SK-N-SH (cell line): ENCODE measurements at regions not wholly inside any gene's neighbourhood (a gene's known extent, or its start where the extent isn't known, plus 50 kb on each side); places are given as distances from the start of the nearest gene placed in this dataset.

Experiments
- CTCF ChIA-PET: fragments of 300-600, 350-600 bp; formaldehyde crosslinking; extraction: SDS; loops from one replicate; lab custom pipeline; 2021; lab: Yijun Ruan, JAX
- POLR2A ChIA-PET: fragments of 350-600 bp; sonication (Branson Sonifier 250); formaldehyde crosslinking; extraction: SDS; loops from one replicate; lab custom pipeline; 2020; ENCODE audit warnings: antibody characterized with exemption, inconsistent platforms; lab: Yijun Ruan, JAX
- DNase-seq: peaks from one replicate; pipeline ENCODE4 v3.0.0; 2012
- H2AFZ ChIP-seq: fragments of 200-600 bp; sonication (generic); 2 replicates; pipeline ENCODE4 v1.8.1; 2016; ENCODE audit warnings: antibody characterized with exemption, mild to moderate bottlenecking, low read depth
- H3F3A ChIP-seq: fragments of 200-600 bp; sonication (generic); replicated peaks from 2 replicates; pipeline ENCODE3; 2016; ENCODE audit warnings: antibody characterized with exemption, mild to moderate bottlenecking; ENCODE audit not compliant: insufficient read depth
- H3K27ac ChIP-seq, 2 experiments: fragments of 200-500 bp in 1 of 2; fragments of 200-600 bp in 1 of 2; sonication (Bioruptor generic) in 1 of 2; sonication (generic), shearing (Covaris generic) in 1 of 2; 2 replicates each; pipeline versions ENCODE4 v1.5.1 to v1.6.1; 2014 to 2016; ENCODE audit warnings: low read depth in 2 of 2, inconsistent platforms in 1 of 2, low read length in 1 of 2, mild to moderate bottlenecking in 1 of 2, mixed read lengths in 1 of 2
- H3K27me3 ChIP-seq: fragments of 200-600 bp; sonication (generic), shearing (Covaris generic); 2 replicates; pipeline ENCODE4 v1.6.1; 2016; ENCODE audit warnings: mixed run types; ENCODE audit not compliant: insufficient read depth
- H3K36me3 ChIP-seq, 2 experiments: fragments of 200-500 bp in 1 of 2; fragments of 200-600 bp in 1 of 2; sonication (Bioruptor generic) in 1 of 2; sonication (generic) in 1 of 2; replicated peaks in 1 of 2; 2 replicates each; pipeline versions ENCODE3 to v1.5.1; 2014 to 2016; ENCODE audit warnings: low read length in 1 of 2, mild to moderate bottlenecking in 1 of 2; ENCODE audit not compliant: insufficient read depth in 2 of 2, control insufficient read depth in 1 of 2
- H3K4me1 ChIP-seq, 2 experiments: fragments of 200-500 bp in 1 of 2; fragments of 200-600 bp in 1 of 2; sonication (Bioruptor generic) in 1 of 2; sonication (generic), shearing (Covaris generic) in 1 of 2; 2 replicates each; pipeline versions ENCODE4 v1.5.1 to v1.6.1; 2014 to 2016; ENCODE audit warnings: low read depth in 1 of 2, low read length in 1 of 2, mixed run types in 1 of 2; ENCODE audit not compliant: insufficient read depth in 2 of 2, control insufficient read depth in 1 of 2
- H3K4me2 ChIP-seq: fragments of 200-600 bp; sonication (generic), shearing (Covaris generic); 2 replicates; pipeline ENCODE4 v1.6.1; 2017; ENCODE audit warnings: mixed run types
- H3K4me3 ChIP-seq, 2 experiments: fragments of 200-500 bp in 1 of 2; fragments of 200-600 bp in 1 of 2; sonication (Bioruptor generic) in 1 of 2; sonication (generic), shearing (Covaris generic) in 1 of 2; 2 replicates each; pipeline versions ENCODE4 v1.5.1 to v1.8.1; 2014 to 2016; ENCODE audit warnings: low read depth in 2 of 2, inconsistent platforms in 1 of 2, low read length in 1 of 2, mild to moderate bottlenecking in 1 of 2, mixed read lengths in 1 of 2, moderate library complexity in 1 of 2
- H3K79me2 ChIP-seq: fragments of 200-600 bp; sonication (generic); 2 replicates; pipeline ENCODE4 v1.8.1; 2017; ENCODE audit warnings: mild to moderate bottlenecking; ENCODE audit not compliant: insufficient read depth
- H3K9ac ChIP-seq: fragments of 200-600 bp; sonication (generic); 2 replicates; pipeline ENCODE4 v1.6.1; 2017; ENCODE audit warnings: mixed run types
- H3K9me2 ChIP-seq: fragments of 200-600 bp; sonication (generic); 2 replicates; pipeline ENCODE4 v1.6.1; 2017; ENCODE audit warnings: mixed run types
- H3K9me3 ChIP-seq: fragments of 200-600 bp; sonication (generic); 2 replicates; pipeline ENCODE4 v1.6.1; 2017; ENCODE audit warnings: mixed run types, mild to moderate bottlenecking, moderate library complexity
- H4K20me1 ChIP-seq: fragments of 200-600 bp; sonication (generic); 2 replicates; pipeline ENCODE4 v1.6.1; 2017; ENCODE audit warnings: mild to moderate bottlenecking, mixed run types; ENCODE audit not compliant: insufficient read depth
- ELF1 ChIP-seq: IDR thresholded peaks from 2 replicates; pipeline ENCODE4 v1.4.0; 2012
- EP300 ChIP-seq, 2 experiments: IDR thresholded peaks; 2 replicates each; pipeline versions ENCODE4 v1.4.0 to v1.6.1; 2012; ENCODE audit warnings: borderline replicate concordance in 1 of 2, low read depth in 1 of 2, low read length in 1 of 2
- FOSL2 ChIP-seq: IDR thresholded peaks from 2 replicates; pipeline ENCODE4 v1.4.0; 2012; ENCODE audit warnings: low read depth, mild to moderate bottlenecking, moderate library complexity, borderline replicate concordance
- GABPA ChIP-seq: IDR thresholded peaks from 2 replicates; pipeline ENCODE4 v1.4.0; 2012; ENCODE audit warnings: low read depth, mild to moderate bottlenecking
- GATA2 ChIP-seq: sonication (generic); formaldehyde crosslinking; IDR thresholded peaks from 2 replicates; pipeline ENCODE4 v1.5.0; 2020; ENCODE audit warnings: mild to moderate bottlenecking, missing genetic modification reagents
- MXI1 ChIP-seq: IDR thresholded peaks from 2 replicates; pipeline ENCODE4 v1.6.1; 2012; ENCODE audit warnings: mild to moderate bottlenecking, low read depth, low read length, improper control_type of control experiment
- NRF1 ChIP-seq: IDR thresholded peaks from 2 replicates; pipeline ENCODE4 v1.6.1; 2012; ENCODE audit warnings: low read depth, mild to moderate bottlenecking, low read length
- SIN3A ChIP-seq: IDR thresholded peaks from 2 replicates; pipeline ENCODE4 v1.6.1; 2012; ENCODE audit warnings: low read depth, mild to moderate bottlenecking, low read length, moderate library complexity, borderline replicate concordance
- SMC3 ChIP-seq: IDR thresholded peaks from 2 replicates; pipeline ENCODE4 v1.6.1; 2012; ENCODE audit warnings: low read depth, low read length, improper control_type of control experiment
- TAF1 ChIP-seq: IDR thresholded peaks from 2 replicates; pipeline ENCODE4 v1.6.1; 2012; ENCODE audit warnings: low read depth, mild to moderate bottlenecking, low read length, moderate library complexity, borderline replicate concordance
- WGBS: methylation state at CpG from one replicate; pipeline ENCODE4 v1.1.6; 2017; ENCODE audit warnings: low lambda C conversion rate; 5-methylcytosine and 5-hydroxymethylcytosine counted together
- TF ChIP-seq, protein P1 (sequence below): IDR thresholded peaks from 2 replicates; pipeline ENCODE4 v1.6.1; 2012; ENCODE audit warnings: mild to moderate bottlenecking, low read depth, low read length, moderate library complexity
- TF ChIP-seq, protein P2 (sequence below): IDR thresholded peaks from 2 replicates; pipeline ENCODE4 v1.4.0; 2012; ENCODE audit warnings: low read depth
- TF ChIP-seq, protein P3 (sequence below): fragments of 200-600 bp; sonication (generic); IDR thresholded peaks from 2 replicates; pipeline ENCODE4 v1.6.1; 2017; ENCODE audit warnings: antibody characterized with exemption, mild to moderate bottlenecking, moderate library complexity
- TF ChIP-seq, protein P4 (sequence below): fragments of 150-350 bp; IDR thresholded peaks from 2 replicates; pipeline ENCODE4 v1.6.1; 2016; ENCODE audit warnings: mild to moderate bottlenecking, low read depth, low read length

DNA sequence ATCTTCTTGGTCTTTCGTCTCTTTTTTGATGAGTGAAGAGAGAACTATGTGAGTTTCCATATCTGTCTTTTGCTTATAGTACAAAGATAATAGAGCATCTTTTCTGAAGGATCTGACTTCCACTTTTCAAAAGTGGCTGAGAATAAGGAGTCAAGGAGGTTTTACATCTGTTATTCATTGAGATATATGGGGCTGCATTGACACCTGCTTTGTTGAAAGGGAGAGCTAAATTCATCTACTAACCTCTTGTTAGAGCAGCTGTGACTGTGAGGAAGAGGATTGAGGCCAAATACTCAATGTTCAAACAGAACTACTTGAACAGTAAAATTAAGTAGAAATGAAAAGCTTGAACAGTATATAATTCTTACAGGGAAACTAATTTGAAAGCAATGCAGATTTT, 130.2 kb upstream of the ATP2B1 start:
- Histone ChIP-seq H2AFZ (no peak overlapping the region), H3K79me2 (no peaks in the 10 kb centered on the region), H3K36me3 (no peaks in the 10 kb centered on the region), H3K9me3 (no peaks in the 10 kb centered on the region), H3K4me1 (no peaks in the 10 kb centered on the region; a peak in 1 of 4 replicates), H3K4me3 (no peak overlapping the region), H3K9me2 (no peaks in the 10 kb centered on the region), H3K4me2 (no peak overlapping the region), H3K27me3 (no peaks in the 10 kb centered on the region), H4K20me1 (no peaks in the 10 kb centered on the region), H3K27ac (no peak overlapping the region), H3F3A (no peaks in the 10 kb centered on the region), H3K9ac (no peak overlapping the region)
- no peak for DNase-seq
- no peak for TF ChIP-seq EP300 (IDR thresholded peaks at IDR 0.05; ENCODE audit: borderline replicate concordance in 1 of 2, low read depth in 1 of 2, low read length in 1 of 2)
- TF ChIP-seq NRF1, result no peak
- no peak for TF ChIP-seq GABPA
- no peak for TF ChIP-seq SIN3A
- no peak for TF ChIP-seq SMC3
- no peak for TF ChIP-seq TAF1
- TF ChIP-seq, protein P1, sequence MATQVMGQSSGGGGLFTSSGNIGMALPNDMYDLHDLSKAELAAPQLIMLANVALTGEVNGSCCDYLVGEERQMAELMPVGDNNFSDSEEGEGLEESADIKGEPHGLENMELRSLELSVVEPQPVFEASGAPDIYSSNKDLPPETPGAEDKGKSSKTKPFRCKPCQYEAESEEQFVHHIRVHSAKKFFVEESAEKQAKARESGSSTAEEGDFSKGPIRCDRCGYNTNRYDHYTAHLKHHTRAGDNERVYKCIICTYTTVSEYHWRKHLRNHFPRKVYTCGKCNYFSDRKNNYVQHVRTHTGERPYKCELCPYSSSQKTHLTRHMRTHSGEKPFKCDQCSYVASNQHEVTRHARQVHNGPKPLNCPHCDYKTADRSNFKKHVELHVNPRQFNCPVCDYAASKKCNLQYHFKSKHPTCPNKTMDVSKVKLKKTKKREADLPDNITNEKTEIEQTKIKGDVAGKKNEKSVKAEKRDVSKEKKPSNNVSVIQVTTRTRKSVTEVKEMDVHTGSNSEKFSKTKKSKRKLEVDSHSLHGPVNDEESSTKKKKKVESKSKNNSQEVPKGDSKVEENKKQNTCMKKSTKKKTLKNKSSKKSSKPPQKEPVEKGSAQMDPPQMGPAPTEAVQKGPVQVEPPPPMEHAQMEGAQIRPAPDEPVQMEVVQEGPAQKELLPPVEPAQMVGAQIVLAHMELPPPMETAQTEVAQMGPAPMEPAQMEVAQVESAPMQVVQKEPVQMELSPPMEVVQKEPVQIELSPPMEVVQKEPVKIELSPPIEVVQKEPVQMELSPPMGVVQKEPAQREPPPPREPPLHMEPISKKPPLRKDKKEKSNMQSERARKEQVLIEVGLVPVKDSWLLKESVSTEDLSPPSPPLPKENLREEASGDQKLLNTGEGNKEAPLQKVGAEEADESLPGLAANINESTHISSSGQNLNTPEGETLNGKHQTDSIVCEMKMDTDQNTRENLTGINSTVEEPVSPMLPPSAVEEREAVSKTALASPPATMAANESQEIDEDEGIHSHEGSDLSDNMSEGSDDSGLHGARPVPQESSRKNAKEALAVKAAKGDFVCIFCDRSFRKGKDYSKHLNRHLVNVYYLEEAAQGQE, result no peak
- TF ChIP-seq FOSL2, result no peak
- TF ChIP-seq, protein P2, sequence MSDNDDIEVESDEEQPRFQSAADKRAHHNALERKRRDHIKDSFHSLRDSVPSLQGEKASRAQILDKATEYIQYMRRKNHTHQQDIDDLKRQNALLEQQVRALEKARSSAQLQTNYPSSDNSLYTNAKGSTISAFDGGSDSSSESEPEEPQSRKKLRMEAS, result no peak
- no peak for TF ChIP-seq GATA2
- TF ChIP-seq ELF1, result no peak
- TF ChIP-seq MXI1, result no peak
- TF ChIP-seq, protein P3, sequence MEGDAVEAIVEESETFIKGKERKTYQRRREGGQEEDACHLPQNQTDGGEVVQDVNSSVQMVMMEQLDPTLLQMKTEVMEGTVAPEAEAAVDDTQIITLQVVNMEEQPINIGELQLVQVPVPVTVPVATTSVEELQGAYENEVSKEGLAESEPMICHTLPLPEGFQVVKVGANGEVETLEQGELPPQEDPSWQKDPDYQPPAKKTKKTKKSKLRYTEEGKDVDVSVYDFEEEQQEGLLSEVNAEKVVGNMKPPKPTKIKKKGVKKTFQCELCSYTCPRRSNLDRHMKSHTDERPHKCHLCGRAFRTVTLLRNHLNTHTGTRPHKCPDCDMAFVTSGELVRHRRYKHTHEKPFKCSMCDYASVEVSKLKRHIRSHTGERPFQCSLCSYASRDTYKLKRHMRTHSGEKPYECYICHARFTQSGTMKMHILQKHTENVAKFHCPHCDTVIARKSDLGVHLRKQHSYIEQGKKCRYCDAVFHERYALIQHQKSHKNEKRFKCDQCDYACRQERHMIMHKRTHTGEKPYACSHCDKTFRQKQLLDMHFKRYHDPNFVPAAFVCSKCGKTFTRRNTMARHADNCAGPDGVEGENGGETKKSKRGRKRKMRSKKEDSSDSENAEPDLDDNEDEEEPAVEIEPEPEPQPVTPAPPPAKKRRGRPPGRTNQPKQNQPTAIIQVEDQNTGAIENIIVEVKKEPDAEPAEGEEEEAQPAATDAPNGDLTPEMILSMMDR, result no peak
- TF ChIP-seq, protein P4, sequence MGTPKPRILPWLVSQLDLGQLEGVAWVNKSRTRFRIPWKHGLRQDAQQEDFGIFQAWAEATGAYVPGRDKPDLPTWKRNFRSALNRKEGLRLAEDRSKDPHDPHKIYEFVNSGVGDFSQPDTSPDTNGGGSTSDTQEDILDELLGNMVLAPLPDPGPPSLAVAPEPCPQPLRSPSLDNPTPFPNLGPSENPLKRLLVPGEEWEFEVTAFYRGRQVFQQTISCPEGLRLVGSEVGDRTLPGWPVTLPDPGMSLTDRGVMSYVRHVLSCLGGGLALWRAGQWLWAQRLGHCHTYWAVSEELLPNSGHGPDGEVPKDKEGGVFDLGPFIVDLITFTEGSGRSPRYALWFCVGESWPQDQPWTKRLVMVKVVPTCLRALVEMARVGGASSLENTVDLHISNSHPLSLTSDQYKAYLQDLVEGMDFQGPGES, result no peak
- ChIA-PET CTCF (interaction anchor here (0.6 to 1.3 kb wide), 2 partner anchors 11 to 264 kb away, joined by 4 read pairs; no protein-coding TSS in a partner anchor), POLR2A (no interaction called here)
- WGBS, result 92% methylated on average over 1 of the region's 1 CpG
